NCI-H2107 treated with DMSO at 0.1 percent for 48 hours (cell line): ENCODE measurements at regions not wholly inside any gene's neighbourhood (a gene's known extent, or its start where the extent isn't known, plus 50 kb on each side); places are given as distances from the start of the nearest gene placed in this dataset.

Source experiments
- DNase-seq: peaks from one replicate; lab custom pipeline; 2025; ENCODE audit not compliant: unreplicated experiment; lab: John Stamatoyannopoulos, UW

DNA sequence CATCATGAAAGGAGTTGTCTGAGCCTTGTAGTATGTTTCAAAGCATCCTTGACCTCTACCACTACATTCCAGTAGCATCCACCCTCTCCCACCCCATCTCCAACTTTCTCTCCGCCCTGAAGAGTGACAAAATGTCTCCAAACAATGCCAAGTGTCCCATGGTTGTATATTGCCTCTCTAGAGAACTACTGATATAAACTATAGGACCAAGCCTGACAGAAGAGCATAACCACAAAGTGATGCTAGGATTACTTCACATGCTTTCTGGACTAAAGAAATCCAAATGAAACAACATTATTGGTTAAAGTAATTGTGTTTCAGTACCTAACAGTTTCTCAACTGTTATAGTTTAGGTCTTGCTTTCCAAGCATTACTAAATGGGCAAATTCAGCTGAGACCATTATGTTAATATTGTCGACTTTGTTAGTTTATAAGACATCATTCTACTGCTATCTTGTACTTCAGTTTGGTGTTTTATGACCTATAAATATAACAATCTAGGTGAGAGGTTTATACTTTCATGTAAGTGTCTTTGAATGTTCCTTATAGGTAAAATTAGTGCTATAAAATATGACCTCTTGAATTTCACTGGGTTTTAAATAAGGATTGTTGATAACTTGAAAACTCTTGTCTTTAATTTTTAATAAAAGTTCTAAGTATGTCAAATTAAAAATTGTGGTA is 117.4 kb downstream of the SUCNR1 start:
- no peak for DNase-seq

DNA sequence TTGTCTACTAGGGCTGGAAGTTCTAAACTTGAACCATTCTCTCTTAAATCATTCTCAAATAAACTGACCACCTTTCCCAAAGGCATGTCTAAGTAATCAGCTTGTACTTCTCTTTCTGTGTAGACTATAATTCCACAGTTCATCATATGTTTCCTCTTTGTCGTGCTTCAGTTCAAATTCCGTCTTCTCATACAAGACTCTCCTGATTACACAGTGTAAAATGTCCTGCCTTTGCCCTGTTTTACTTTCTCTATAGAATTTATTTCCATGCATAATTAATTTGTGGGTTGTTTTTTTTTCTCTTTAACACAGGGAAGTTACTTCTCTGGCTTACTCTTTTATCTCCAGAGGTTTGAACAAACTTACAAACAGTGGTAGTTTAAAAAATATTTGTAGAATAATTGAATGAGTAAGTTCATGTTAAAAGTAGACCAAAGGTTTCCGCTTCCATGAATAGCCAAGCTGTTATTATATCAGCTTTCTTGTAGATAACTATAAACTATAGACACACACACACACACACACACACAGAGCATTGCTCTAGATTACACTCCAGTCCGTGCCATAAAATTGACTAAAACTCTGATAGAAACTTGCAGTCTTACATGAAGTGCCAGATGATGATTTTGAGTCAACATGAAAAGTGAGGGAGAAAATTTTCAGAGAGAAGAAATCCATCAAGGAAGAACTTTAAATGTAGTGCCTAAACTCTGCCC is 119.0 kb downstream of the SUCNR1 start:
- DNase-seq = no peak

DNA sequence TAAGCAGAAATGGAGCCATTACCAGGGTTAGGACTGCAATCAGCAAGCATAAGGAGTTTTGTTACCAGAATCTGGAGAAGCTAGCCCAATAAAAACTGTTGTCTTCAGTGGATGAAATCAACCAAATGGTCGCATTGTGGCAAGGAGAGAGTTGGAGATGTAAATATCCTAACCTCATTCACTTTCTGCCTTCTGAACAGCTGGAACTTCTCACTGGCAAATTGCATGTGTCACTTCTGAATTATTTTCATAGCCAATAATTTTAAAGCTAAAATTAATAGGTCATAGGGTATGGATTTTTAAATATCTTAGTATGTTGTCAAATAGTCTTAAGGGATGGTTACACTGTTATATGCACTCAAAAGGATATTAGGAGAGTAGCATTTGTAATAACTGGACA is 121.6 kb downstream of the SUCNR1 start:
- DNase-seq = no peak

DNA sequence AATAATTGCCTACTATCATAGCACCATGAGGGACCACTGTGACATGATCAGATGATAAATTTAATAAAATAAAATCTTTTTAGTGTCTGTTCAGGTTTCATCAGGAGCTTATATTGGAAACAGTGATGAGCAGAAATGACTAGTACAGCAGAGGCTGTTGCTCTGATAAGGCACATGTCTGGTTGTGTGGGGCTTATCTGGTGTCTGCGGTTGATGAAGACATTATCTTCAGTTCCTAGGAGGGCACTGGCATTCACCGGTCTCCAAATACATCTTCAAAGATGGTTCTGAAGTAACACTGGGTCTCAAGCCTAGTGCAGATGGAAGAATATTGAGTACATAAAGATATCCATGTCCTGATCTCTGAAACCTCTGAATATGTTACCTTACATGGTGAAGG is 125.3 kb downstream of the SUCNR1 start:
- no peak for DNase-seq

DNA sequence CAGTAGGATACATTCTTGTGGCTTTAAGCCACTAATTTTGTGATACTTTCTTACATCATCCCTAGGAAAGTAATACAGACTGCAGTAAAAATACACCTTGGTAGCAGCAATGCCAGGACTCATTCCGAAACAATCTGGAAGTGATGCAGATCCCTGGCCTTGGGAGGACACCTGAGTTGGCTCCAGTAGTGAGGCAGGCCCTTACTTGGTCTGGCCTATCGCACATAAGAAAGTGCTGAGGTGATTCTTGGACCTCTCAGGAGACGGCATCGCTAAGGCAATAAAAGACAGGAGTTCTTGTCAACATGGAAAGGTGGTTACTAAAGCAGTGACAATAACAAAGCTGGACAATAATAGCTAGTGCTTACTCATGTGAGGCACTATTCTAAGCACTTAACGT is 126.5 kb downstream of the SUCNR1 start:
- DNase-seq = no peak

DNA sequence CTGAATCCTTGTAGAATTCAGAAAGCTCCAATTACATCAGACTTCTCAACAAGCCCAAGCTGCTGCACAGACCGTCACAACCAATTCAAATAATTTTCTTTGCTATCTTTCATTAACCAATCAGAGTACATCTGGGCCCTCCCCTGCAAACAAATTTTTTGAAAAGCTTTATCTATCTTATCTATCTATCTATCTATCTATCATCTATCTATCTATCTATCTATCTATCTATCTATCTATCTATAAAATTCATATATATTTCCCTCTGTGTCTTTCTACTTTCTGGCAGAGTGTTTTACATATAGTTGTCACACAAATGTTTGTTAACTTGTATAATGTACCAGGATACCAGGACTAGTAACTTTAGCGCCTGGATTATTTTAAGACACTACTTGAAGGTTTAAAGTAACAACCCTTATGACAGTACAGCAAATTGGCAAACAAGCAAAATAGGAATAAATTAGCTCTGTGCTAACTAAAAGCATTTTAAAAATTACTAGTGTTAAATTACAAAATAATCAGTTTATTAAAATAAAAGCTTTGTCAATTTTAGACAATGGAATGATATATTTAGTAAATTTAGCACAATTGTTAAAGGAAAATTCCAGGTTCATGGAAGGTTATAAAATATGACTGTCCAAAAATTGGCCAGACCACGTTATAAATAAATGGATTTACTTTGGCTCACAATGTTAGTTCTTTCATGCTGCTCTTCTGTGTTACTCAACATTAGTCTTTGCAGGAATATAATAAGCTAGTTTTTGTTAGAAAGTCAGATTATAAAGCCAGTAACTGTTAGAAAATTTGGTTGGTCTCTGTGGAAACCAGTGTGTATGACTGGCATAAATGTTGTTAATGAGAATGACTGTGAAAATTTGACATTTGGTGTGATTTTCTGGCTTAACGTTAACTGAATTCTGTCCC is 138.6 kb downstream of the SUCNR1 start:
- DNase-seq = no peak

DNA sequence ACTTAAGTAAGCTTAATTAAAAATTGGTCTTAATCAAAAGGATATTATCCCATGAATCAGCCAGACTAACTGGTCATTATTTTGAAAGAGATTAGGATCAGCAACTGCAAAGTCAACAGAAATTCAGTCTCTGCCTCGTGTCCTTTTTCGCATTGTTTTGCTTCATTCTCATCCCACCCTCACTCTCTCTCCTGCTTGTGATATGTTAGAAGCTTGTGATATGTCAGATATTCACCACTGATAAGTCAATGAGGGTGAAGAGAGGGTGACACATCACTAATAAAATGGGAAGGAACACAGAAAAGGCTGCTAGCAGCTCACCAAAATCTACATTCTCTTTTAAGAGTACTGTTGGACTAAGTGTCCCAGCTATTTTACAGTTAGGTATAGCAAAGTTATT is 146.1 kb downstream of the SUCNR1 start:
- DNase-seq = no peak

DNA sequence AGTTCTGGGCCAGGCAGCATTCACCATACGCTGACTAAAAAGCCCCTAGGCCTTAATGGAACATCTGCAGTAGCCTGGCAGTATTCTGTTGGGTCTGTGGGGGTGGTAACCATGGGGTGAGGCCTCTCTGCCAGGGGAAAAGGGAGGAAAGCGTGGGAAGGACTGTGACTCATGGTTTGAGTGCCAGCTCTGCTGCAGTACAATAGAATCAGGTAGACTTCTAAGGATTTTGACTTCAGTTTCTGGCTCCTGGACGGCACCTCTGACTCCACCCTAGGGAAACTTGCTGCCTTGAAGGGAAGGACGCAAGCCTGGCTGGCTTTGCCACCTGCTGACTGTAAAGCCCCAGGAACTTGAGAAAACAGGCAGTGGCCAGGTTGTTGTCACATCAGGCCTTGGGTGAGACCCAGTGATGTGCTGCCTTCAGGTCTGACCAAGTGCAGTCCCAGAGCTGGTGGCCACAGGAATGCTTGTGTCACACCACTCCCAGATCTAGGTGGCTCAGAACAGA is 148.6 kb downstream of the SUCNR1 start:
- no peak for DNase-seq

DNA sequence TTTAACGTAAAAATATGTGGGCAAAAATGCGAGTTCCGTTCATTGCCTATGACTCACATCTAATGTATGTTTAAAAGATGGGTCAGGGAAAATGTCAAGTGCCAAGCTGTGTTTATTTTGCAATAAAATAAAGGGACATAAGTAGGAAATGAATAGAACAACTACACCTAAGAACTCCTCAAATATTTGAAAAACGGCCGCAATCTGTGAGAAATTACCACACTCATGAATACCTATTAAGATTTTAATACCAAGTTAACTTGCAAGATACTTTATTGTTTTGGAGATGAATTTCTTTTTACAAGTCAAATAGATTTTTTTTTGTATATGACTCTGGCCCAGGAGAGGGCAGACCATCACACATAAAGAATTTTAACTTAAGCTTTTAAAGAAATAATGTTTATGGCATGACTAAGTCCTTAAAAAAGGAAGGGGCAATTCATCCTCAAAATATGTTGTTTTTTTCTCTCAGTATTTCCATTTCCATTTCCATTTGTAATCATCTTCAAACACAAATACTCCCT is 152.7 kb downstream of the SUCNR1 start:
- DNase-seq = no peak

DNA sequence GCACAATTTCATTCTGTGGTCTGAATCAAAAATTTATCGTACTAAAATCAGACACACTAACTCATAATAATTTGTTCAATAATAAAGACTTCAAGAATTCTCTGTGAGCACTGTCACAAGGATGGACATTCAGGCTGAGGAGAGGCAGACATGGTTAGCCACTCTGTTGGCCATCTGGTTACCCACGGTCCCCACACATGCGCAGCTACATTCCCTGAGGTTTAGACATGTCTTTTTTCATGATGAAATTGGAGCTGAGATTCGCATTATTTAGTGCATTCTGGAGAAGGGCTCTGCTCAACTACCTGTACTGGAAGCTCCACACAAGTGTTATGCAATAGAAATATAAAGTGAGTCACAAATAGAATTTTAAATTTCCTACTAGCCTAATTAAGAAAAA is 156.9 kb downstream of the SUCNR1 start:
- no peak for DNase-seq

DNA sequence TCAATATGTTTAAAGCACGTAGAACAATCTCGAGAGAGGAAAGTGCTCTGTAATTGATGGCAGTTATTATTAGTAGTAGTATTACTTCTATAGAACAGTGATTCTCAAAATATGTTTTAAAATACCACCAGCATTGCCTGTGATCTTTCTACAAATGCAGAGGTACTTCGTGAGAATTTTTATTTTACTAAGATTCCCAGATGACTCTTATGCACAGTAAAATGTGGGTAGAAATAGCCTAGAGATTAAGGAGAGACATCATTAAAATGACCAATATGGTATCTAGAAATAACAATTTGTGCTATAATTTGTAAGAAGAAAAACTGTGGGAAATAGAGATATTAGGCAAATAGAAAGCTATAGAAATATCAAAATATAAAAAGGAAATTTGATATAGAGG is 157.9 kb downstream of the SUCNR1 start:
- no peak for DNase-seq

DNA sequence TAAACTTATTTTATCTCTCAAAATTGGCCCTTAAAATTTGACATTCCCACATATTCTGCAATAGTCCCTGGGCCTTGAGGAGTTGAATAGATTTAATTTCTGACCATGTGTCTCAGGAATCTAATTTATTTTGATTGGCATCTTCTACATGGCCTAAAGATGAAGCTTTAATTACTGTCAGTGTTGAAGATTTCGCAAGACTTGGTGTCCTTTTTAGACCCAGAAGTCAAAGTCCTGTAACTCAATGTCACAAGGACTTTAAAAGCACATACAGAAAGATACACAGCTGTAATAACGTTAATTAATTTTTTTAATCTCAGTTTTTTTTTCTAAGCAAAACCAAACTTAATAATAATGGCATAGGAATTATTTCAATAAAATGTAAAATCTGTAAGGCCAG is 163.9 kb downstream of the SUCNR1 start:
- DNase-seq = no peak

DNA sequence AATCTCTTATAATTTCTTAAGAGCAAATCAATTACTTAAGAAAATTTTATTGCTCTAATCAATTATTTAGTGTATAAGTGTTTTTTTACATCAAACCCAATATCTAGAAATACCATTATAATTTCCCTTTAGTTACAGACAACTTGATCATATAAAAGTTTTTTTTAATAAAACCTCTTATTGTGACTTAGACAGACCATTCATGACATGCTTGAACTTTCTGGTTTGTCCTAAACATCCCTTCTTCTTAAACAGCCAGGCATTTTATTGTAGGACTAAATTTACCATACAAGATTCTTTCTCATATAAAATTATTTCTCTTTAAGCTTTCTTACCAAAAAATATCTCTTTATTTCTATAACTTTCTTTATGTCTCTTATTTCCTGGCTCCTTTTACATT is 164.5 kb downstream of the SUCNR1 start:
- DNase-seq = no peak

DNA sequence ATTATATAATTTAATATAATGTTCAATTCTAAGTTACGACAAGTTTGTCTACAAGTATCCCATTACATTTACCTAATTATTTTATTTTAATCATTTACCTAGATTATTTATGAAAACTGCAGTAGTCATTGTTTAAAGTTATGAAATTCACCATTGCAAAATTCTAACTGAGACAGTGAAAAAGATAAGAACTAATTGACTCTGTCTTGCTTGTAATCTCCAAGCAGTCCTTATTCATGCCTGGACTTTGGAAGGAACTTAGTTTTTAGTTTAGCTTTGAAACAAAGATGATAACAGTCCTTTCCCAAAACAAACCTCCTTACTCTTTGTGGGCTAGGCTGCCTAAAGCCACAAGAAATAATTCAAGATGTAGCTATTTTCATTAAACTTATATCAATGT is 165.0 kb downstream of the SUCNR1 start:
- no peak for DNase-seq

DNA sequence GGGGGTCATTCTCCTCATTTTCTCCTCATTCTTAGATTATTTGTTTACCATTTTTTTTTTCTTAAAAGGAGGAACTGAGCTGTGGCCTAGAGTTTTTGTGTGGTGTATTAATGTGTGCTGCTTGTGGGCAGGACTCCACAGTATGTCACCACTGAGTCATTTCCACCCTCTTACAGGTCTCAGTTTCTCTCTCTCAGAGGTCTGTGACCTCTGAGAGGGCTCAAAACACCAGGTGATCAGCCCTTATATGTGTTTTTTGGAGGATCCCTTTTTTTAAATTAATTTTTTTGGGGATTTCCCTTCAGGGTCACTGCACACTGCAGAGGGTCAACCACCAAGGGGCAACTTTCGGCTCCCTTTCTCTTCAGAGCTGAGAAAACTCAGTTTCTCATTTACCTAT is 166.4 kb downstream of the SUCNR1 start:
- DNase-seq = no peak

DNA sequence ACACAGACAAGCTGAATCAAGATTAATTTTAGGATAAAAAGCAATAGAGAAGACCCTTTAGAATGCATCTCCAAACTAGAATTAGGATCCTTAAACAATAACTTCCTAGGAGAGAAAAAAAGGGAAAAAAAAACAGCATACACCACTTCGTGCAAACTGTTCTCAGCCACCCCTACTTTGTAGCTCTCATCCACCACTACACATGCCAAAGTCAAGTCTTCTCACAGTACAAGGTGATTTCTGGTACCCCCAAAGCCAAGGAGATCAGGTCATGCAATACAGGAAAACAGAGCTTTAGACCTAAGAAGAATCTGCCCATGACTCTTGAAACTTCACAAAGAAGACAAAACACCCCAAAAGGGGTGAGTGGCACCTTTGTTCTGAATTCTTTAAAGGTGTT is 166.9 kb downstream of the SUCNR1 start:
- no peak for DNase-seq

DNA sequence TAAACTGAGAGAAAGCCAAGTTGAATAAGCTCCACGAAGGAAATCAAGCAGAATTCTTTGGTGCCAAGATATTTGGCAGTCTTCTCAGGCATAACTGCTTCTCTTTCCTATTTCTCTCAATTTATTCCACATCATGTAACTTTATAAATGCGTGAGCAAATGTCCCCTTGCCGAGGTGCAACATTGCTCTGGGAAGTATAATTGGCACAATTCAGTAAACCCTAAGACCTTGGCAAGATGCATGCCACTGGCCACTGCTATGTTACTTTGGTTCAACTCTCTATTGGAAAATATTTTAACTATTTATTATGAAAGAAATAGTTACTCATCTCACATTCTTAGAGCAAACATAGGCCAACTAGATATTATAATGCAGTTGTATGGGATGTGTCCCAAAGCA is 170.2 kb downstream of the SUCNR1 start:
- no peak for DNase-seq

DNA sequence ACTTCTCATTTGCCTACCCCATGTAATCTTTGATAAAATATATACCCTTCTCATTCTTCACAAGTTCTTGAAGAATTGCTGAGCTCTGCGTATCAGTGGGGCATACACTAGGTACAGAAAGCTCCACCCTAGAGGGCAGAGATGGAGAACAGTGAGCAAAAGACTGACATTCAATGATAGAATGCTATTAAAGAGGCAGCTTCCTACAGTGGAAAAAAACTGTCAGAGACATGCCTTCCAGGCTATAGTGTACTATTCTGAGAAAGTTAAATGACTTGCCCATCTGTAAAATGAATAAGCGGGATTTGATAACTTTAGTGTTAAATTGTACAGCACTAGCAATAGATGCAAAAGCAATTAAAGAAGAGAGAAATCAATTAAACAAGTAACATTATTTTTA is 172.8 kb downstream of the SUCNR1 start:
- DNase-seq = no peak

DNA sequence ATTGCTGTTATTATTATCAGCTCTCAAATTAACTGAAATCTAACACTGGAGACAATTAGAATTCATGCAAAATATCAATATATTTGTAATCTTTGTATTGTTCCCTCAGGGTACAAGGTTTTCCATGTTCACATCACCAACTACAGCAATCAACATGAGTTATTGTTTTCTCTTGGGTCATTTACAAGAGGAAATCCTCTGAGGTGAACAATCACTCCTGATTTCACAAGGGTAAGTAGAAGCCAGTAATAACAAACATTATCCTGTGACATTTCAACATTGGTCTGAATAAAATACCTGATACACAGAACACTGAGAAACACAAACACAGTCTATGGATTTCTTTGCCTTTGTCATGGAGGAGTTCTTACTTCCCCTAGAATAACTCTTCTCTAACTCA is 174.0 kb downstream of the SUCNR1 start:
- no peak for DNase-seq

DNA sequence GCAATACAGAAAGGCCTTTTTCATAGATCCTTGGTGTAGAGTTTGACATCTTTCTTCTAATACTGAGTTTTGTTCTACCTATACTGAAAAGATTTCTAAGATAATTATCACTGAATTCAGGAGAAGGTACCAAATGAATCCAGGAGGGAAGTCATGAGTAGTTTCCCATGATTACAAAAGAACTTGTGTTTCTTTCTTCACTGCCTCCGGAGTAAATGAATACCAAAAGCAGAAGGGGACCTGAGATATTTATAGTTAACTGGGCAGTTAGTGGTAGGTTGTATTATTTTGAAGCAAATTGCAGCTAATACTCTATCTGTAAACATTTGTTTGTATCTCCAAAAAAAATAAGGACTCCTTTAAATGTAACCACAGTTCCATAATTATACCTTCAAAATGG is 175.4 kb downstream of the SUCNR1 start:
- DNase-seq = no peak

DNA sequence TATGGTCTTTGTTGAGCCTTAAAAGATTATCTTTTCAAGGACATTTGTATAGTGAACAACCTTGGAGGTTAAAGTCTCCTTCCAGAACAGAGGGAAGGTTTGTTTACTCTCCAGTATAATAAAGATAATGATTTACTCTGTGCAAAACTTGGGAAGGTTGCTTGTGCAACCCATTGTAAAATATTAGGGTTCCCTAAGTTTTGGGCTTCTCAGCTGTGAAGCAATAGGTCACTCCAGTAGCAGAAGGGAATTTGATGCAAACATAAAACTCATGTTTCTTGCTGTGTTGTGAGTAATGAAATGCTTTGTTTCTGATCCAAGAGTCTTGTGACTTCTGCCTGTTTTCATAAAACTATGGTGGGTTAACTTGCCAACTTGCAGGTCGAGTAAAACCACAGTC is 177.5 kb downstream of the SUCNR1 start:
- no peak for DNase-seq
